GM21423 (cell line): ENCODE measurements at regions not wholly inside any gene's neighbourhood (a gene's known extent, or its start where the extent isn't known, plus 50 kb on each side); places are given as distances from the start of the nearest gene placed in this dataset.

Experiments used
- ATAC-seq: cut with Tn5 transposase; IDR thresholded peaks from one replicate; pipeline ENCODE4 v1.9.1; 2021; ENCODE audit warnings: mild to moderate bottlenecking, moderate library complexity; ENCODE audit not compliant: unreplicated experiment

- no peak for ATAC-seq
Observed at GRCh38 chr9:87148331-87149104, 201.2 kb upstream of the GAS1 start.

- ATAC-seq, result no peak
Observed at GRCh38 chr9:87149799-87150198, 202.5 kb upstream of the GAS1 start.

GRCh38 chr9:87152256-87152655 is 204.9 kb upstream of the GAS1 start:
- no peak for ATAC-seq

GRCh38 chr9:87156247-87156646 is 208.9 kb upstream of the GAS1 start:
- no peak for ATAC-seq

- no peak for ATAC-seq
Observed at GRCh38 chr9:87157366-87158031, 210.2 kb upstream of the GAS1 start.

- ATAC-seq, result no peak
Observed at GRCh38 chr9:87158765-87159164, 211.5 kb upstream of the GAS1 start.

GRCh38 chr9:87160148-87161102 is 213.1 kb upstream of the GAS1 start:
- no peak for ATAC-seq

GRCh38 chr9:87167161-87167560 is 219.9 kb upstream of the GAS1 start:
- no peak for ATAC-seq

- no peak for ATAC-seq
Observed at GRCh38 chr9:87167582-87167981, 220.3 kb upstream of the GAS1 start.

- no peak for ATAC-seq
Observed at GRCh38 chr9:87178302-87178701, 231.0 kb upstream of the GAS1 start.

GRCh38 chr9:87179553-87180340 is 232.4 kb upstream of the GAS1 start:
- no peak for ATAC-seq

- ATAC-seq, result no peak
Observed at GRCh38 chr9:87180361-87180760, 233.1 kb upstream of the GAS1 start.

- no peak for ATAC-seq
Observed at GRCh38 chr9:87180841-87181240, 233.5 kb upstream of the GAS1 start.

GRCh38 chr9:87181670-87182069 is 234.4 kb upstream of the GAS1 start:
- ATAC-seq, result peak; percentile 64

GRCh38 chr9:87184956-87185642 is 237.8 kb upstream of the GAS1 start:
- ATAC-seq, result no peak

GRCh38 chr9:87187656-87188055 is 240.3 kb upstream of the GAS1 start:
- no peak for ATAC-seq

- ATAC-seq, result no peak
Observed at GRCh38 chr9:87189006-87189405, 241.7 kb upstream of the GAS1 start.

- ATAC-seq, result no peak
Observed at GRCh38 chr9:87193151-87193550, 245.8 kb upstream of the GAS1 start.

- no peak for ATAC-seq
Observed at GRCh38 chr9:87193925-87194868, 246.9 kb upstream of the GAS1 start.
